GM12873 (cell line): ENCODE measurements at regions not wholly inside any gene's neighbourhood (a gene's known extent, or its start where the extent isn't known, plus 50 kb on each side); places are given as distances from the start of the nearest gene placed in this dataset.

ENCODE experiments used
- CTCF ChIP-seq: IDR thresholded peaks from 2 replicates; pipeline ENCODE4 v1.5.1; 2012; ENCODE audit warnings: low read depth, mild to moderate bottlenecking, moderate library complexity, low read length, control low read depth; ENCODE audit not compliant: insufficient read depth; ENCODE audit errors: missing control alignments

GRCh38 chr7:145696071-145696470, 420.5 kb upstream of the CNTNAP2 start:
- no peak for TF ChIP-seq CTCF

GRCh38 chr7:145692237-145692950, 424.2 kb upstream of the CNTNAP2 start:
- TF ChIP-seq CTCF, result no peak

DNA sequence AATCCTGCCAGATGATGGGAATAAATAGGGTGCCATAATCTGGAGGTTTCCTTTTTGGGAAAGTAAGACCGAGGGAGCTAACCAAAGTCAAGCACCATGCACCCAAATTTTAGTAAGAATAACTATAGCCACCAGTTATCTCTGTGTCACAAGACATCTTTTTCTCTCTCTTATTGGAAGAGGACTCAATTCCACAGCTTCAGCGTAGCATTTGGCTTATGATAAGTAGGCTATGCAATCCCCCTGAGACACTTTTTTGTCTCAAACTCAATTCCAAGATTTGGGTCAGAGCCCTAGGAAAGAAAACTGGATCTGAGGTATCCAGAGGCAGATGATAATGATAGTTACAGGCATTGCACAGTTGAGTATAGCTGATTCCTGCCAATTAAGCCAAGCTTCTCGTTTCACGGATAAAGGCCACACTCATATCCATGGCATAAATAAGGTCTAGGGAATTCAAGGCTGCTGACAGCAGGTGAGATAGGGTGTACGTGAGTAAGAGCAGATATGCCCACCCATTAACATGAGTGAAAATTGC, 425.2 kb upstream of the CNTNAP2 start:
- TF ChIP-seq CTCF, result no peak

DNA sequence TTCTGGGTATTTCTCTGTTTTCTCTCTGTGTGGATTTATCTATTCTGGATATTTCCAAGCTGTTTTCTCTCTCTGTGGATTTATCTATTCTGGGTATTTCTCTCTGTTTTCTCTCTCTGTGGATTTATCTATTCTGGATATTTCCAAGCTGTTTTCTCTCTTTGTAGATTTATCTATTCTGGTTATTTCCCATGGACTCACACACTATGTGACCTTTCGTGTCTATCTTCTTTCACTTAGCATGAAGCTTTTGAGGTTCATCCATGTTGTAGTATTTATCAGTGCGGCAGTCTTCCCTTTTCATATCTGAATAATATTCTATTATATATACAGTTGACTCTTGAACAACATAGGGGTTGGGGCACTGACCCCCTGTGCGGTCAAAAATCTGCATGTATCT, 435.0 kb upstream of the CNTNAP2 start:
- TF ChIP-seq CTCF, result no peak

DNA sequence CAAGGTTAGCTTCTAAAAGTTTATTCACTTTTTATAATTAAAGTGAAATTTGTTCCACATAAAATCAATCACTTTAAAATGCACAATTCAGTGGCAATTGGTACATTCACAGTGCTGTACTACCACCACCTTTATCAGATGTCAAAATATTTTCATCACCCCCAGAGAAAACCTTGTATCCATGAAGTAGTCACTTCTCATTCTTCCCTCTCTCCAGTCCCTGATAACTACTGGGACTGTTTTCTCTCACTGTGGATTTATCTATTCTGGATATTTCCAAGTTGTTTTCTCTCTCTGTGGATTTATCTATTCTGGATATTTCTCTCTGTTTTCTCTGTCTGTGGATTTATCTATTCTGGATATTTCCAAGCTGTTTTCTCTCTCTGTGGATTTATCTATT, 435.4 kb upstream of the CNTNAP2 start:
- no peak for TF ChIP-seq CTCF

DNA sequence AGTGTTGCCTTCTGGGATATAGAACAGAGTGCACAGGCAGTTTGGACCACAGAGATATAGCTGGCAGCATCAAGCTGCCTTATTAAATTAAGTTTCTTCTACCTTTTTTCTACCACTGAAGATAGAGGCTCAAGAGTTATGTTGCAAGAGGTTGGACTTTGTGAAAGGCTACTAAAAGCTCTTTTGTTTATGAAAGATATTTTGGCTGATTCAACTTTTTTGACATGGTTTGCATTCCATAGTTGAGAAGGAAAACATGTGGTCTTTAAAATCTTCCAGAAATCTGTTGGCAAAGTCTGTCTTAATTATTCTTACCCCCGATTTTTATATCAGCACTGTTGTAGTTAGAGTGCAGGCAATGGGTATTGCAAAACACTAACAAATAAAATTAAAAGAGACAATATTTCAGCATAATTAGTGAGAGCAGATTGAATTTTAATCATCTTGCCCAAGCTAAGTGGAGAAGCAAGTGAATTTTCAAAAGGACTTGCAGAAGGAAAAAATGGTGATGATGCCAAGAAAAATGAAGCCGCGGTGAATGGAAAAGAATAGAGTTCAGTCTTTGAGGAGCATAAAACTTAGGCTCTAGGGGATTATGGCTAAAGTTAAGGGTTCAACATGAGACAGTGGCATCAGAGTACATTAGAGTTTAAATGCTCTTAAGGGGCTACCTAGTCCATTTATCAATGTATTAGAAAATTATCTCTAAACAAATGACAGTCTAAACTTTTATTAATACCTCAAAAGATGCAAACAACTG, 450.9 kb upstream of the CNTNAP2 start:
- no peak for TF ChIP-seq CTCF

DNA sequence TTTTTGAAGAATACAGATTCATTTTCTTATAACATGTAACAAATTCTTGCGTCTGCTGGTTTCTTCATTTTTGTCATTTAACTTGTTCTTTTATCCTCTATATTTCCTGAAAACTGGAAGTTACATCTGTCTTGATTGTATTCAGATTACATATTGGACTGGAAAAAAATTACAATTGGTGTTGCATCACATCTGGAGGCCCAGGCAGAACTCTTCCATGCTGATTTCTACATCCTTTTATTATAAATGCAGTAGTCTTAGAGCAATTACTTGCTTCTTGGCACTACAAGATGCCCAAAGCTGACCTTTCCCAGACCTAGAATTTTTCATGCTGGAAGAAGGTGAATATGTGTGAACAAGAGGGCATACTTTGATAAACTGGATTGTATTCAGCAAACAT, 460.9 kb upstream of the CNTNAP2 start:
- no peak for TF ChIP-seq CTCF
